HG03066 (cell line): ENCODE measurements at regions not wholly inside any gene's neighbourhood (a gene's known extent, or its start where the extent isn't known, plus 50 kb on each side); places are given as distances from the start of the nearest gene placed in this dataset.
"Not testable (repeated sequence)": the region's sequence is repeated elsewhere in the genome, so short reads cannot be mapped to it uniquely, and the experiment has no call there.

Source experiments
- ATAC-seq: cut with Tn5 transposase; IDR thresholded peaks from one replicate; pipeline ENCODE4 v1.9.1; 2021; ENCODE audit warnings: low read depth; ENCODE audit not compliant: unreplicated experiment

DNA sequence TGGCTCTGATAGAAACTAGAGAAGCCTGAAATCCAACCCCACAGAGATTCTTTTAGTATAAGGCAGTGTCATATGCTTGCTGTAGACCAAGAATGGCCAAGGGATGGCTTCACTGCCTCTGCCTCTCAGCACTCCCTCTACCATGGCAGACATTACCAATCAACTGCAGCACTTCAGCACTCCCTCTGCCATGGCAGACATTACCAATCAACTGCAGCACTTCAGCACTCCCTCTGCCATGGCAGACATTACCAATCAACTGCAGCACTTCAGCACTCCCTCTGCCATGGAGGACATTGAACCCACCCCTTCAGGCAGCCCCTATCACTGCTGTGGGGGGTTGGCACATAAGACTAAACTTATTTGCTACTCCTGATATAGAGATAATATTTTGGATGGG is 287.8 kb downstream of the AACS start:
- not testable (repeated sequence) for ATAC-seq

DNA sequence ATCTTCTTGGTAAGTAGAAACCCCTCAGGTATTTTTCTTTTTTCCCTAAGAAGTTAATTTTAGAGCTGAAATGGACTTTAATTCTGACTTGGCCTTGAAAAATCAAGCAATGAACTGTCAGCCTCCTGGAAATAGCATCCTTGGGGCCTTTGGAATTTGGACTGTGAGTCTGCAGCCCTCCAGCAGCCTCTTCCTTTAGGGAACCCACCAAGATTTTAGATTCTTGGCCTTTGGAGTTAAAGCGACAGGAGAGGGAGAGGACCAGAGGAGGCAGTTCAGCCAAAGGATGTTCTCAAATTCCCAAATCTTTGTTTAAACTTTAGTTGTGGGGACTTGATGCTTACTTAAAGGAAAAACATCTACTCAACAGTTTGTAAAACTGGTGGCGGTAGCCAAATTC is 288.6 kb downstream of the AACS start:
- ATAC-seq, result no peak

DNA sequence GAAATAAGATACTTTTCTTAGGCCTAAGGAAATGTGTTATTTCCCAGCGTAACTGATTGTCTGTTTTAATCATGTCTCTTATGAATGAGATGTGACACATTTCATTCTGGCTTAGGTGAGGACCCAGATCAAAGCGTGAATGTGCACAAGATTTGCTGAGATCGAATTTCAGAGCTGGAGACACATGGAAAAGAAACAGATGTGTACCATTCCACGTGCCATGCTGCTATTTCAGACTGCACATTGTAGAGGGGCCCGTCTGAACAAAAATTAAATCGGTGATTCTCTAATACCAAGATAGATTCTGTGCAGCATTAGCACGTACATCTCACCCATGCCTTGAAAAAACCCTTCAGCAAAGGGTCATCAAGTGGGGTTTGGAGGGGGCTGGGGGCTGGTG is 290.4 kb downstream of the AACS start:
- ATAC-seq, result no peak

DNA sequence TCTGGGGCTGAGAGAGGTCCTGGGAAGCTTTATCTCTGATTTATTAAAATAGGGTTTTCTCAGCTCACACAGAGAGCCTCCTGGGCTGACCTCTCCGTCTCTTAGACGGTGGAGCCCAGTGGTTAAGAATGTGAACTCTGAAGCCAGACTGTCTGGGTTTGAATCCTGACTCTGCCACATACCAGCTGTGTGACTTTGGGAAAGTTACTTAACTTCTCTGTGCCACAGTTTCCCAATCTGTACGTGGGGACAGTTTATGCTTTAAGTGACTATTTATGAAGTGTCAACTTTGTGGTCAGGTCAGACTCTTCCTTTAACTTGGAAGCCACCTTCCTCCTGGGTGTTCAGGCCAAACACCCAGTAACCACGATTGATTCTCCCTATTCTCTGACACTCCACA is 290.9 kb downstream of the AACS start:
- no peak for ATAC-seq

DNA sequence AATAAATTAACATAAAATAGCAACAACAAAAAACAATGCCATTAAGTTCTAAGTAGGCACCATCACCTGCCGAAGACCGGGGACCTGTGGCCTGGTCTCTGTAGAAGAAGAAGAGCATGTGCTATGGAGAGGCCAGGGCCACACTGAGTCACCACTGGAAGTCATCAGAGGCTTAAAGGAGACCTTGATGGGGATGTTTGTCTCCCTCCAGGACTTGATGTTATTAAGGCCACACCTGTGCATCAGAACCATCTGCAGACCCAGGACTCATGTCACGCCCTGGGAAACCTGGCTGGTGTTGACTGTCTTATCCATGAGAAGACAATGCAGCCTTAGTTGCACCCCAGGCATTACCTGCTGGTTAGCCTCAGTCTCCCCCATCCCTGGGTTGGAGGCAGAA is 292.3 kb downstream of the AACS start:
- no peak for ATAC-seq

DNA sequence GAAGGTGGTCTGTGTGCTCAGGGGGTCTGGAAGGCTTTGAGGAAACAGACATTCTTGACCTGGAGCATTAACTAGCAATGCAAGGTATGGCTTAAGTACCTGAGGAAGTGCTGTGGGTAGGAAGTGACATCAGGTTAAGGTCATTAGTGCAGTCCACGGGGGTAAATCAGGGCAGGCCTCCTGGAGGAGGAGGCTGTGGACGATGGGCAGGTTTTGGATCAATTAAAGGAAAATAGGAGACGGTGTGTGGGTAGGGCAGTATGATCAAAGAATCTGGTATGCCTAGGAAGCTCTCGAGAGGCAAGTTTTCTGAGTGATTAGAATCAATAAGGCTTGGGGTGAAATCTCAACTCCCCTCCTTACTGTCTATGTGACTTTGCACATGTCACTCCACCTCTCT is 295.3 kb downstream of the AACS start:
- no peak for ATAC-seq

DNA sequence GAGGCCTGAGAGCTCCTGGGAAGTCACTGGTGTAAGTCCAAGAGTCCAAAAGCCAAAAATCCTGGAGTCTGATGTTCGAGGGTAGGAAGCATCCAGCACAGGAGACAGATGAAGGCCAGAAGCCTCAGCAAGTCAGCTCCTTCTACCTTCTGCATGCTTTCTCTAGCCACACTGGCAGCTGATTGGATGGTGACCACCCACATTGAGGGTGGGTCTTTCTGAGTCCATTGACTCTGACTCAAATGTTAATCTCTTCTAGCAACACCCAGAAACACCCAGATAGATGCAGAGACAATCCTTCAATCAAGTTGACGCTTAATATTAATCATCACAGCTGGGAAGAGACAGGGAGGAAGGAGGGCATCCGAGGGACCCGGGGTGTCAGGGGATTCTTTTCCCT is 305.8 kb downstream of the AACS start:
- no peak for ATAC-seq

DNA sequence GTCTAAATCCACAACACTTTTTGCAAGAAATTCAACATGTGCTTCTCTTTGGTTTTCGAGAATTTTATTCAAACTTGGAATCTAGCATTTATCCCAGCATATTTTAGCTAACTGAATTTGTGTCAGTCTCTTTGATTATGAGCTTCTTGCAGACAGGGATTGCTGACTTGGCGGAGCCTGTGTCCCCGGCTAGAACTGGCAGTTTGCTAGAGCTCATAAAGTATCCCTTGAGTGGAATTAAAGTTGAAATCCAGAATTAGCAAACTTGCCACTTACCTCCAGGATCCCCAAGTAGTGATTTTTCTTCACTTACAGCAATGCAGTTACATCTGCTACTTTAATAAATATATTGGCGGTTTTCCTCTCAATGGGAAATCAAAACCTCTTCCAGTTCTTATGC is 306.9 kb downstream of the AACS start:
- no peak for ATAC-seq

DNA sequence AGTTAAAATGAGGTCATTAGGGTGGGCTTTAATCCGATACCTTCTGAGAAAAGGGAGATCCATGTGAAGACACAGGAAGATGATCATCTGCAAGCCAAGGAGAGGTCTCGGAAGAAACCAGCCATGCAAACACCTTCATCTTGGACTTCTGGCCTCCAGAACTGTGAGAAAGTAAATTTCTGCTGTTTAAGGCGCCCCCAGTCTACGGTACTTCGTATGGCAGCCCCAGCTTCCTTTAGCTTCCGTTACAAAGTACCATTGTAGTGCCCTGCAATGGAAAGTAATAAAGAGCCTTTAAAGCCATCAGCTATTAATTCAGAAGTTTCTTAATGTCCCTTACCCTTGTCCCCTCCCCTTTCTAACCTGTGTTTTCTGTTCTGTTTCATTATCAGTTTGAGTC is 308.1 kb downstream of the AACS start:
- ATAC-seq, result no peak

DNA sequence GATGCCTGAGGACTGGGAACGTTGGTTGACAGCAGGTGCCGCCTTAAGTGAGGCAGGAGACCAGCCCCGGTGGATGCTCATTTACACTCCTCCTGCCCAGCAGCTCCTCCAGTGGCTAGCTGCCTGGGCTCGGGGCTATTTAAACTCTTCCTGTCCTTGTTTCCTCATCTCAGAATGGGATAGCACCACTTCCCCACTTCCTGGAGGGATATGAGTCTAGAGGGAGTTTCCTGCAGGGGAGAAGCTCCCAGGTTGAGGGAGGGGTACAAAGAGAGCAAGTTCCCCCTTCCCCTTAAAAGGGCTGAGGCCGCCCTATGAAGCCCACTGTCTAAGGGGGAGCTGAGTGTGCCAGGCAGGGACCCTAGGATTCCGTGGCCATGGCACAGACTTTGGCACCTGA is 311.2 kb downstream of the AACS start:
- no peak for ATAC-seq

DNA sequence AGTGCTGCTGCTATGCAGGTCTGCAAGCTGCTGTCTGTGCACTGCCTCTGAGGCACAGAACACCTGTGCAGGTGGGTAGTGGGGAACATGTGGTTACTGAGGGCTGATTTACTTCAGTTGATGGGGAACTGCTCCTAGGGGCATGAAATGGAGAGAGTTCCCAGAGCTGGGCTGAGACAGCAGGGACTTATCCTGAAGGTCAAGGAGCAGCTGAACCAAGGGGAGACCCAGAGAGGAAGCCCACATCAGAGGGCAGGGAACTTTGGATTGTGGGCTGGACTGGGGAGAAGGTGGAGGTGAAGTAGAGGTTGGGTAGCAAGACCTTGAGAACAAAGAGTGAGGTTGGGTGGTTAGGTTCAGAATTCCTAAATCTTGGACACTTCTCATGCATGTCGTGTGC is 311.9 kb downstream of the AACS start:
- ATAC-seq, result no peak

DNA sequence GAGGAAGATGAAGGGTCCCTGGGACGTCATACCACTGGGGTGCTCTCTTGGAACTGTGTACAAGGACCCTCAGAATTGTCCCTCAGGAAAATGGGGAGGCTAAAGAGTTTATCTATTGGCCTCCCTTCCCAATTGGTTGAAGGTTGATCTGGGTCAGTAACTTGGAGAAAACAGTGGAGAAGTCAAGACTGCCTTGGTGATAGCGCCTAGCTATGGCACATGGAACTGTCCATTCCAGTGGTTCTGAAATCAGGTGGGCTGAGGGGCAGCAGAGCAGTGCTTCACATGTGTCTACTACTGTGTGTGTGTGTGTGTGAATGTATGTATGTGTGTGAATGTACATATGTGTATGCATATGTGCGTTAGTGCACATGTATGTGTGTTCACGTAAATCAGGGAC is 316.1 kb downstream of the AACS start:
- ATAC-seq, result no peak

DNA sequence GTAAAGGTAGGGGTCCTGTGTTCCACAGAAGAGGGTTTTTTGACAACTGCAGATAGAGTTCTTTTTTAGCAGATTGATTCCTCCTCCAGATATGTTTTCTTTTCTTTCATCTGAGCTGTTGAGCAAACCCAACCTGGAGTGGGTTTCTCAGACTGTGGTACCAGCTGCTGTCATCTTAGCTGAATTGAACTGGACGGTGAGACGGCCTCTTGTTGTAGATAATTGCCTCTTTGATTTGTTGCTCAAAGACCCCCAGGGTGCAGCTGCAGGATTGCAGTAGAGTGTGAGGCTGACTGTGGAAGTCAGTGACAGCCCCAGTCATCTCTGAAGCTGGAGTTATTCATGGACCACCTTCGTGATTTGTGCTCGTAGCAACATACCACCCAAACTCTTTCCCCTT is 317.7 kb downstream of the AACS start:
- ATAC-seq, result no peak

DNA sequence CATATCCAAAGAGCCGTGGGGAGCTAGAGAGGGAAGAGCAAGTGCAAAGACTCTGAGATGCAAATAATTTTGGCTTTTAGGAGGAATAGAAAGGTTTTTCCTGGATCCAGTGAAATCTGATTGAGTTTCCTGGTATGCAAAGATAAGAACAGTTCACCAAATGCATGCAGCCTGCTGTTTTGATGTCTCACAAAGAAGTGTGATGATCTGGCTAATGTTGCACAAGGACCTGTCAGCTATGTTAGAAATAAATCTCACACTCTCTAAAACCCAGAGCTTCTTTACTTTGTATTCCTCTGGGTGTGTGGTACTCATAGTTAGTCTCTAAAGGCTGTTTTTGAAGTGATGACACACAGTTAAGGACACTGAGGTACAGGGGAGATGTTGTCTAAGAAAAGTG is 321.4 kb downstream of the AACS start:
- no peak for ATAC-seq

DNA sequence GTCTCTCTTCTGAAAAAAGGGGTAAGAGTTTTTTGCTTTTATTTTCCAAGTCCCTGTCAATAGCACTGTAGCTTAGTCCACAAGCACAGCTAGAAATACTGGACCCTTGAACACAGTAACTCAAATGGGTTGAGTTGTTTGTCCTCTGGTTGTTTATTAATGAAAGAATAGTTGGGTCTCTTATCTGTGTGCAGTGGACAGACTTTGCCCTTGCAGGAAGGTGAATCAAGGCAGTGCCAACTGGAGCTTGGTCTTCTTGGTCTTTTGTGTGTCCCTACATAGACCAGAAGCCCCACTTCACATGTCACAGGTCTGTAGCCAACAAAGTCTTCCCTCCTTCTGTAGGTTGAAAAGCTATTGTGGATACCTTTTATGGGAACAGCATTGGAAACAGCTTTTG is 322.0 kb downstream of the AACS start:
- ATAC-seq, result no peak

DNA sequence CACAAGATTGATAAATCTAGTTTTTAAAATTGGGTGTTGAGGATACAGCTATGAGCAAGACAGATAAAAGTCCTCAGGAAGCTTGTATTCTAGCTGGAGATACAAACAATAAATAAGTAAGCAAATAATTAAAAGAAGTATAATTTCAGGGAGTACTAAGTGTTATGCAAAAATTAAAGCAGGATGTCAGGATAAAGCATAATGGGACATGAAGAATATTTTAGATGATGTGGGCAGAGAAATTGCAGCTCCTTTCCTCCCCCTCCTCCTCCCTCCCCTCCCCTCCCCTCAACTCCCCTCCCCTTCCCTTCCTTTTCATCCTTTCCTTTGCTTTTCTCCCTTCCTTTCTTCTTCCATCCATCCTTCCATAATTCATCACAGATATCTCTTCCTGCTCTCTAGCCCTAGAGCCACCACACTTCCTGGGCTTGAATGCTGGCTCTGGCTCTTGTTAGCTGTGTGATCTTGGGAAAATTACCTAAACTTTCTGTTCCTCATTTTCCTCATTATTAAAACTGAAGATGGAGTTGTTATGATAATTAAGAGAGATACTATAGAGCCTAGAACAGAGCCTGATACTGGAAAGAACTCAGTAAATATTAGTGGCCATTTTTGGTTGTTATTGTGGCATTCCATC is 323.9 kb downstream of the AACS start:
- ATAC-seq, result no peak

DNA sequence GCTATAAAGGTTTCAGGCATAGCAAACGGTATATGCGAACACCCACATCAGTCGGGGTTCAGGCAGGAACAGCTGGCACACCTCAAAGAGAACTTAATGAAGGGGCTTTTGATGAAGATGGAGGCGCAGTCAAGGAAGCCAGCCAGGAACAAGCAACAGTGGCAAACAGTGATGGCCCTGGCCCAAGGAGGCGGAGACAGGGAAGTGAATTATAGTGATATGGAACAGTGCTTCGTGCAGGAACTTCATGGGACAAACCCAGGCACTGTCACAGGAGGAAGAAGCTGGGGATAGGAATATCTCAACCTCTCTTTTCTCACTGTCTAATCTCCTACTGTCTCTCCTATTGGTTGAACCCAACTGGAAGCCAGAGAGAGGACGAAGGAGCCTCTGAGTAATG is 328.3 kb downstream of the AACS start:
- ATAC-seq, result no peak

DNA sequence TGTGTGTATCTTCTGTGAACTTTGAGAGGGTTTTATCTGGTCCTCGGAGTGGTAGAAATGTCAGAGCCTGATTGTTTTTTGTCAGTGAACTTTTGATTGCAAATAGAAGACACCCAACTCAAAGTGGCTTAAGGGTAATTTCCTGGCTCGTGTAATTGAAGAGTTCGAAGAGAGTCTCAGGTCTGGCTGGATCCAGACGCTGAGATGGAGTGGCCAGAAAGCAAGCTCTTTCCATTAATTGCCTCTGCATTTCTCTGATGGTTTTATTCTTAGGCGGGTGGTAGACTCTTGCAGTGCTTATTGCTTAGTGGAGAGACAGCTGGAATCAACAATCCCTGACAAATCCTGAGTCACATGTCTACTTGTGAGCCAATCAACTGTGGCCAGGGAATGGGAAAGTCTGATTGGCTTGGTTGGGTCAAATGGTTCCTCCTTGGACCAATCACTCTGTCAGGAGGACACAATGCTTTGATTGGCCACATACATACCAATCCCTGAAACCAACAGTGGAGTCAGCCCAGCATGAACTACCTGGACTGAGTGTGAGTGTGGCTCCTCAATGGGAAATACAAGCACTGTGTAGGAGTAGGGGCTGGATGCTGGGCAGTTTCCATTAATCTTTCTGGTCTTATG is 330.5 kb downstream of the AACS start:
- ATAC-seq, result no peak

DNA sequence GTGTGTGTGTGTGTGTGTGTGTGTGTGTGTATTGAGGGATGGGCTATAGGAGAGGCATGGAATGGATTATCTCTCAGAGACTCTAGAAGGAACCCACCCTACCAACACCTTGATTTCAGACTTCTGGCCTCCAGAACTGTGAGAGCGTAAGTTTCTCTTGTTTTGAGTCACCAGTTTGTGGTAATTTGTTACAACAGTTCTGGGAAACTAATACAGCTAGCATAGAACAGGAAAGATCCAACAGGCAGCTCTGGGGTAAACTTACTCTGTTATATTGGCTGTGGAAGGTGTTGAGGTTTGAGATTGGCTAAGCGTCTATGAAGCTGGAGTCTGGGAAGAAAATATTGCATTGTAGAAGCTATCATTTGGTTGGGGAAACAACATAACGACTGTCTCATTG is 334.3 kb downstream of the AACS start:
- ATAC-seq, result no peak

DNA sequence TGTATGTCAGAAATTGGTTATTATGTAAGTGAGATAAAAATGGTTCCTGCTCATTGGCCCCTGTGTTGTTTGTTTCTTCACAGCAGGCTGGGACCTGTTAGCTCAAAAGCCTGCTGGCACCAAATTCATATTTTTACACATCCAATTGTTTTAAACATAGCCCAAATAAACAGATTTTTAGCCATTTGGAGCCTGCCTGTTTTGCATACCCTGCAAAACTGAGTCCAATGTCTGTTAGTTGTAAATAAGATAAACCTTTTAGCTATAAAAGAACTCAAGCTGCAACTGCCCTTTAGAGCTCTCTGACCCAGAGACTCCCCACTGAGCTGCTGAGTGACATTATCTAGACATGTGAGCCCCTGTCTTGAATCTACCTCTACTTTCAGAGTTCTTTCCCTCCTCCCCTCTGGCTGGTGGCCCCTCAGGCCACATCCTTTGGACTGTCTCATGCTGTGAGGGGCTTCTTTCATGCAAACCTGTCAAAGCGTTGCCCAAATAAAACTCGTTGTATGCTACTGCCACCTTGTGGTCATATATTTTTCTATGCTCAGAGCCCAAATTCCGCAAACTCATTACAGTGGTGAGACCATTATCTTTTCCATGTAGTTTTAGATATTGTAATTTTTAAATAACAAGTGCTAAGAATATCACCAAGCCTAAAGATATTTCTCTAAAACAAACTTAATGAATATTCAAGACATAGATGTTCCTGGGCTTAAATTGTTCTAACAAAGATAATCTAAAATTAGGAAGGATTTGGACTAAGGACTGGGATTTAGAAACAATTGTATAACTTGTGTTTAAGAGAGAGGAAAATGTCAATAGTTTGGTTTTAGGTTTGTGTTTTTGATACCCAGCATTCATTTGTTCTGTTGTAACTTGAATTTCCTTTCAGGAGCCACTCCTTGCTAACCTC is 337.9 kb downstream of the AACS start:
- ATAC-seq, result no peak

DNA sequence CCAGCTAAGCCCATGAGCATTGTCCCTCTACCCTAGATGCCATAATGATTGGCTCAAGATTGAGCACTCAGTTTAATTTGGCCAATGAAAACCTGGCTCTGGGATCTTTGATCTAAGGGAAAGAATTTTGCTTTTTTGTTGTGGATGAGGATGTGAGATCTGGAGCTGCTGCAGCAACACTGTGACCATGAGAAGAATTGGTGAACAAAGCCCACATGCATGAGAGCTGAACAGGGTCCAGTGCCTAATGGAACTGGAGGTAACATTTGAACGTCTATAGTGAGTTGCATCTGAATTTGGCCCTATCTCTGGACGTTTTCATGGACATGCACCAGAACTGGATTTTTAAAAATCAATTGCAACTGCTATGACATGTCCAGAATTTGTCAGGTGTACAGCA is 338.6 kb downstream of the AACS start:
- ATAC-seq, result no peak

DNA sequence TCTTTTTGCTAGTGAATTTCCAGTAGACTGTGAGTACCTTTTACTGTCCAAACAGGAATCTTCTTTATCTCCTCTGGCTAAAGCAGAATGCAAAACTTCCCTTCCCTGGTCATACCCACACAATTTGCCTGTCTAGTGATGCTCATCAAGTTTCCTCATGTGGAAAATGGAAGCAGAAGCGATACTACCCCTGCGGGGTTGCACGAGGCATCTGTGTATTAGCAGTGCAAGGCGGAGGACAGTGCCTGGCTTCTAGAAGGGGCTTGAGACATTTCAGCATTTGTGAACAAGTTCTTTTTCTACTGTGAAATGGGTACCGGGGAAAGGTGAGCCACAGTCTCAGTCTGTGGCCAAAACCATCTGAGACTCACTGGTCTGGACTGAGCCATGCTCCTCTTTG is 340.9 kb downstream of the AACS start:
- peak; percentile 72 for ATAC-seq
